ENCODE measurements at regions not wholly inside any gene's neighbourhood (a gene's known extent, or its start where the extent isn't known, plus 50 kb on each side); places are given as distances from the start of the nearest gene placed in this dataset.

- no peak for DNase-seq (ENCODE audit: low read depth in 1 of 2, low spot score in 1 of 2)
Observed at GRCh38 chr17:77885678-77886386, 72.7 kb upstream of the TNRC6C start.

DNA sequence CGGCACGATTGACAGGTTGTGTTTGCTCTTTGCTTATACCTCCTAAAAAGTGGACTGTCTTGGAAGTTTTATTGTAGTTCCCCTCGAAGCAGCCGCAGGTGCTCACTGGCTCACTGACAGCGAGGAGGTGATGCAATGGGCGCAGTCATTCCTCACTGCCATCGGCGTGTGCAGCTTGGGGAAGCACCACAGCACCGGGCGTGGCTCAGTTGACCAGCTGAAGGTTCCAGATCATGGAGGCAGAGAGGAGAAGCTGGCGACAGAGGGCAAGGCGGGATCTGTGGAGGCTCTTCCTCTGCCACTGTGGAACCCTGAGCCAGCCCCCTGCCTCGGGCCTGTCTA, 72.1 kb upstream of the TNRC6C start:
- no peak for DNase-seq (ENCODE audit: low read depth in 1 of 2, low spot score in 1 of 2)

DNA sequence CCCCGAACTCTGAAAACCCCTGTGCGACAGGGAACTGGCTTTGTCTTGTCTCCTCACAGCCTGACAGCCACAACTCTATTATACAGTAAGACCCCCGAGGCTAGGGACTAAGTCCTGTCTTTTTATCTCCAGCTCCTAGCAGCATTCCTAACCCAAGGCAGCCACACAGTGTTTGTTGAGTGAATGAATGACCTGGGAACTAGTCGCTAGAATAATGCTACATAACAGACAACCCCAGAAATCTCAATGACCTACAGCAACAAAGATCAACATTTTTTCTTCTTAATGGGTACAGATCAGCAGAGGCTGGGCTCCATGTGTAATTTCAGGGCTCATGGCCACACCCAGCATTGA, 71.4 kb upstream of the TNRC6C start:
- no peak for DNase-seq (ENCODE audit: low read depth in 1 of 2, low spot score in 1 of 2)

- DNase-seq (ENCODE audit: low read depth in 1 of 2, low spot score in 1 of 2): peak; percentile 48 to 62
Observed at GRCh38 chr17:77887464-77888241, 70.8 kb upstream of the TNRC6C start.

- DNase-seq (ENCODE audit: low read depth in 1 of 2, low spot score in 1 of 2): no peak
Observed at GRCh38 chr17:77888242-77889134, 70.0 kb upstream of the TNRC6C start.

GRCh38 chr17:77889135-77889505, 69.4 kb upstream of the TNRC6C start:
- DNase-seq (ENCODE audit: low read depth in 1 of 2, low spot score in 1 of 2): no peak

DNA sequence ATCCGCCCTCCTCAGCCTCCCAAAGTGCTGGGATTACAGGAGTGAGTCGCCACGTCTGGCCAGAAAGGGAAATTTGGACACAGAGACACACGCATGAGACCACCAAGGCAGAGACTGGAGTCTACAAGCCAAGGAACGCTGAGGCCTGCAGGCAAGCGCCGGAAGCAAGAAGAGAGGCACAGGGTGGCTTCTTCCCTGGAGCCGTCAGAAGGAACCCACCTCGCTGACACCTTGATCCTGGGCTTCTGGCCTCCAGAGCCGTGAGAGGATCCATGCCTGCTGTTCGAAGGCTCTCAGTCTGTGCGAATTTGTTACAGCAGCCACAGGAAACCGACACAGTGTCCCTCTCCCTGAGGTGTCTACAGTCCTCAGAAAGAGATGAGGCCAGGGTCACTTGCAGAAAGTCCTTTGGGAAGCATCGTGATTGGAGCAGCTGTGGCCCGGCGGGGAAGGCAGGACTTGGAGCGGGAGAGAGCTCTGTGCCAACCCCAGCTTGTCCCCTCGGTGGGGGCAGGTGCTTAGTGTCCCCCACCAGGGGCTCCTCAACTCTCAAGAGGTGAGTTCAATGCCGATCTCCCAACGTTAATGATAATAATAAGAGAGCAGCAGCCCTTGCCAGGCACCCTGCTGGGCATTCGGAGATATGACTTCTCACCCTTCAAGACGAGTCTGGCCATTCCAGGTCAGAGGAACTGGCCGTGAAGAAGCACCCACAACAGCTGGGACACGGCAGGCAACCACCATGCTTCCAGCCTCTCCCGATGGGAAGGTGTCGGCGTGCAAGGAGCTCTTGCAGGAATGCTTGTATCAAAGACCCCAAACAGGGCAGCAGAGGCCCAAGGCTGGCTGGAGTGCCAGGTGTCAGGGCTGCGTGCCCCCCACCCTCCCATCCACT, 68.4 kb upstream of the TNRC6C start:
- no peak for DNase-seq (ENCODE audit: low read depth in 1 of 2, low spot score in 1 of 2)

DNA sequence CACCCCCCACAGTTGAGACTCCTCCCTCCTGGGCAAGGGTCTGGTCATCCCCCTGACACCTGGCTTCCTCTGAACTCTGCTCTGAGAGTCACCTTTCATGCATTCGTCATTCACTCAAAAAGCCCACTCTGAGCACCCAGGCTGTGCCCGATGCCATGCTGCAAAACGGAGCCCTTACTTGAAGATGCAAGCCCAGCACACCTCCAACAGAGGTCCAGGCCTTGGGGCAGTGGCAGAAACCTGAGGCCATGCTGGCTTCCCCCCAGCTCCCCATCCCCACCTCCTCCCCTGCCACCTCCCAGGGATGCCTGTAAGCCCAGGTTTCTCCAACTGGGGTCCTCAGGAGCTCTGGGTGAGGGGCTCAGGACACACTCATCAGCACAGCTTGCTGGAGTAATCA, 67.7 kb upstream of the TNRC6C start:
- DNase-seq (ENCODE audit: low read depth in 1 of 2, low spot score in 1 of 2): no peak

- no peak for DNase-seq (ENCODE audit: low read depth in 1 of 2, low spot score in 1 of 2)
Observed at GRCh38 chr17:77891602-77892001, 66.9 kb upstream of the TNRC6C start.

- DNase-seq (ENCODE audit: low read depth in 1 of 2, low spot score in 1 of 2): no peak
Observed at GRCh38 chr17:77892031-77892430, 66.5 kb upstream of the TNRC6C start.

DNA sequence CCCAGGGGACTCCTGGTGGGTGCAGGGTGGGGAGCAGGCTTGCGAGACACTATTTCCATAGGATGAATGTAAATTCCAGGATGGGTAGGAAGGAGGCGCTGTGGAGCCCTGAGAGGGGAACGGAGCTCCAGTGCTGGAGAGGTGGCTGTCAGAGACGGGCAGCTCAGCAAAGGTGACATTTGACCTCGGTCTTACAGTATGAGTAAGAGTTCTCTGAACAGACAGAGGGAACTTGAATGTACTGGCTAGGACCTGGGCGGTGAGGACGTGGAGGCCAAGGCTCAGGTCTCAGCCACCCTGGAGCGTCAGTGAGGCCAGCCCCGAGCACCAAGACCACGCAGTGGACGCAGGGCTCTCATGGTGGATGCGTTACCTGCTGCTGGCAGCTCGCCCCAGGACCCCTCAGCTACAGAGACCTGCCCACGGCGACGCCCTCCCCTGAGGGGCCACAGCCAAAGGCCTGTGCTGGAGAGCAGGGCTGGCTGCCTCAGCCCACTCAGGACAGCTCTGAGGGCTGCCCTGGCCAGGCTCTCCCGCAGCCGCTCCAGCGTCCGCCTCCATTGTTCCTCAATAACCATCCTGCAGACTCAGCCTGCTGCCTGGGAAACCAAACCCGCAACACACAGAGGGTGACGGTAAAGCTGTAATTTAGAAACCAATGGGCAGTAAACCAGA, 65.9 kb upstream of the TNRC6C start:
- no peak for DNase-seq (ENCODE audit: low read depth in 1 of 2, low spot score in 1 of 2)

GRCh38 chr17:77893144-77894044, 65.1 kb upstream of the TNRC6C start:
- no peak for DNase-seq (ENCODE audit: low read depth in 1 of 2, low spot score in 1 of 2)

DNA sequence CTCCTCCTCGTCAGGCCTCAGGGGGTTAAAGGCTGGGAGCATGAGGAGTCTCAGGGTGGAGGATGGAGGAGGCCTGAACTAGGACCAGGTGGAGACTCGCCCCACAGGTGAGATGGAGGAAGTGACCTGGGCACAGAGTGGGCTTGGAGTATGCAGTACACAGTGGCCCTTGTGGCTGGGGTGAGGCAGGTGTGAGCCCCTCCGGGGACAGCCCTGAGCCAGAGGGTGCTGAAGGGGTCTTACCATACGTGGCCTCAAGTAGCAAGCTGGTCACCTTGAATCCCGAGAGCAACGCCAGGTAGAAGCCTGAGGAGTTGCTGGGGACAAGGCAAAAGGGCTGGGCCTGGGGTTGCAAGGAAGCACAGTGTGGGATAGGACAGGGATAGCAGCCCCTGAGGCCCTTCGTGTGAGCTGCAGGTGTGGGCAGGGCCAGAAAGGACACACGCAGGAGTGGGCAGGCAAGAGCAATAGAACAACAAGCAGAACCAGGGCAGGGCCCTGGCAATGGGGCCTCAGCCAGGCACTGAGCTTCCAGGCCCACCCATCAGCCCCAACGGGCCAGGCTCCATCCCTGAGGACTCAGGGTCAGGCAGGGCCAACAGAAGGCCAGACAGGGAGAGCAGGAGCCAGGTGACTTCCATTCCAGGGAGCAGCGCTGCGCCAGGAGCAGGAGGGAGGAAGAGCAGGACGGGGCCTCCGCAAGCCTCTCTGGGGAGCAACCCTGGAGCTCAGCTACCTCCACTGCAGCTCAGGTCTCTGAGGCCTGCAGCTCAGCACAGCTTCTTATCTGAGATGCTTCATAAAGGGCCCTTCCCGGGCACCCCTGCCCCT, 64.2 kb upstream of the TNRC6C start:
- DNase-seq (ENCODE audit: low read depth in 1 of 2, low spot score in 1 of 2): no peak

DNA sequence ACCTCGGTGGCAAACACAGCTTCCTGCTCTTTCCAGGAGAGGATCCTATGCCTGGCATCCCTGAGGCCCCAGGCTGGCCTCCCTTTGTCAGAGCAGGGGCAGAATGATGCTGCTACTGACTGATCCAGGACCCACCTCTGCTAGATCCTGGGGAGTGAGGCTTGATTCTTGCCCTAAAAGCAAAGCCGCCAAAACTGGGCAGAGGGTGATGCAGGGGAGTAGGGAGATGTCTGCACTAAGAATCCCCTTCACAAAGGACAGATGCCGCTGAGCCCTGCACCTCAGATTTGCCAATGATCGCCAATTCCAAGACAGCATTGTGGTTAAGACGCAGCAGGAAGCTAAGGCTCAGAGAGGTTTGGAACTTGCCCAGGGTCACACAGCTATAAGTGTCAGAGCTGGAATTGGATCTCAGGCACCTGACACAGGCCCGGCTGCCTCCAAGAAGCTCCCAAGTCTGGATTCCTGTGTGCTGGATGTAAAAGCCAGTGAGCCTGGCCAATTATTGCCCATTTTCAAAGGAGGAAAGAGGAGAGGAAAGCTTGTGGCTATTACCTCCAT, 60.7 kb upstream of the TNRC6C start:
- DNase-seq (ENCODE audit: low read depth in 1 of 2, low spot score in 1 of 2): no peak

DNA sequence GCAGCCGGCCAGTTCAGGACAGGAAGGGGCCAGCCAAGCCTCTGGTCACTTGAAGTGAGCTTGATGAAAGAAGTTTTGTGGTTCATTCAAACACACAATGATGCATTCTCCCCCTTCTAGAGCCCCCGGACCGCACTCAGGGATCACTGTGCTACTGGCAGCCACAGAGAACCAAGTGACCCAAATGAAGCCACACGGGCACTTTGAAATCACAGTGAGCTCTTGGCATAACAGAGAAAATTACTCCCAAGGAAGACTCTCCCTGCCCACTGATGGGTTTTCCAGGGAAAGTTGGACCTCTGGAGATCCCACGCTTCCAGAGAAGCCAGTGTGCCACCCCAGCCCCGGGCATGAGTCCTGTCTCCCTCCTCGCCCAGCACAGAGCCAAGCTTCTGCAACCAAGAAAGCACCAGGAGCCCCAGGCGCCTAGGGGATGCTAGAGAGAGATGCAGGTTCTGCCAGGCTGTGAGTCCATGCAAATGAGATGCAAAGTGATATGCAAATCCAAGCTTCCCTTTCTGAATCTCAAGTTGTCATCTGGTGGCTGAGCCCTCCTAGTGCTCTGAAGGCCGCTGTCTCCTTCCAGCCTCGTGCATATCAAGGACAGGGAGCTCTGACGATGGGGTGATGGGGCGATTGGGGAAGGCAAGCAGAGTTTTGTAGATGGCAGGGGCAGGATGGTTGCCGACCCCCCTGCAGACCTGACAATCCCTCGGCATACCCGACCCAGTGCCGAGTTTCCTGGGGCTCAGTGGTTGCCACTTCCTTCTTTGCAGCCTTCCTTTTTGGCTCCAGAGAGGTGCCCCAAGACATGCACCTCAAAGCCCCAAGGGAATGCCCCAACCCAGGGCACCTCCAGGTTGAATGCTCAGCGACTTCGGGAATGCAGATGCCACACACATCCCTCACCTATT, 59.7 kb upstream of the TNRC6C start:
- DNase-seq (ENCODE audit: low read depth in 1 of 2, low spot score in 1 of 2): no peak

DNA sequence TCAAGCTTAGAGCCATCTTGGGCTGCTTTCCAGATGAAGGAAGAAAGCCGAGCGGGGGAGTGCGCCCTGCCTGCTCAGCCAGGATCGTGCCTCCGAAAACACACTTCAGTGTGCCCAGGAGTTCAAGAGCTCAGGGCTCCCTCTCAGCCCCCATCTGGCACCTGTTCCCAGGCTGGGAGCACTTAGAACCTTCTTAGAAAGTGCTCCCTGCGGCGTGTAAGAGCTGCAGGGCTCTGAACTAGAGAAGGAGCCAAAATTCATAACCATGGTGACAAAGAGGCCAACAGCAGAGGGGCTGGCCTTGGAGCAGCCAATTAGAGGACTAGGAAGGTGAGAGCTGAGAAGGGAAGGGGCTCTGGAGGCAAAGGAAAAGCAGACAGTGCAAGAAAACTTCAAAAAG, 59.0 kb upstream of the TNRC6C start:
- no peak for DNase-seq (ENCODE audit: low read depth in 1 of 2, low spot score in 1 of 2)

GRCh38 chr17:77901481-77901880, 57.0 kb upstream of the TNRC6C start:
- no peak for DNase-seq (ENCODE audit: low read depth in 1 of 2, low spot score in 1 of 2)
